Caco-2 (cell line): ENCODE measurements at regions not wholly inside any gene's neighbourhood (a gene's known extent, or its start where the extent isn't known, plus 50 kb on each side); places are given as distances from the start of the nearest gene placed in this dataset.

Experiments
- BruUV-seq: library from RNA; stranded (reverse); fragments of 400-500 nt; replicated peaks from 2 replicates; lab custom pipeline; 2021; lab: Mats Ljungman, UMichigan
- CTCF ChIA-PET: fragments of 300-600 bp; sonication (Branson Sonifier 250); formaldehyde crosslinking; loops from one replicate; lab custom pipeline; 2022; ENCODE audit warnings: antibody characterized with exemption; lab: Charles Lee
- POLR2A ChIA-PET: fragments of 300-600 bp; sonication (Branson Sonifier 250); formaldehyde crosslinking; loops from one replicate; lab custom pipeline; 2022; ENCODE audit warnings: antibody characterized with exemption; lab: Charles Lee
- DNase-seq, 2 experiments: peaks; one replicate each; pipeline versions ENCODE4 v3.0.0 to v3.0.0-alpha.2; 2020 to 2022
- H3K27me3 ChIP-seq: replicated peaks from 2 replicates; pipeline ENCODE4 v1.6.0; 2011; ENCODE audit warnings: low read length; ENCODE audit not compliant: control insufficient read depth, insufficient read depth
- H3K36me3 ChIP-seq: 2 replicates; pipeline ENCODE4 v1.5.1; 2011; ENCODE audit warnings: low read length; ENCODE audit not compliant: control insufficient read depth, insufficient read depth
- H3K4me1 ChIP-seq: fragments of 250-450 bp; sonication (Bioruptor Pico); 2 replicates; pipeline ENCODE4 v1.5.1; 2020; ENCODE audit warnings: mild to moderate bottlenecking
- H3K4me3 ChIP-seq: 2 replicates; pipeline ENCODE4 v1.5.1; 2011; ENCODE audit warnings: low read depth, mild to moderate bottlenecking, control low read depth, low read length
- H3K9me3 ChIP-seq: fragments of 250-450 bp; sonication (Bioruptor Pico); 2 replicates; pipeline ENCODE4 v1.5.1; 2020; ENCODE audit warnings: mild to moderate bottlenecking, moderate library complexity
- H3K27ac Mint-ChIP-seq: one replicate; pipeline ENCODE4 v1.8.0; 2022; ENCODE audit warnings: mixed read lengths; ENCODE audit not compliant: unreplicated experiment
- H3K27me3 Mint-ChIP-seq: one replicate; pipeline ENCODE4 v1.8.0; 2022; ENCODE audit warnings: mixed read lengths; ENCODE audit not compliant: insufficient read depth, unreplicated experiment
- H3K36me3 Mint-ChIP-seq: one replicate; pipeline ENCODE4 v1.8.0; 2022; ENCODE audit warnings: mild to moderate bottlenecking, mixed read lengths; ENCODE audit not compliant: insufficient read depth, unreplicated experiment
- H3K4me1 Mint-ChIP-seq: one replicate; pipeline ENCODE4 v1.8.0; 2022; ENCODE audit warnings: low read depth, mixed read lengths; ENCODE audit not compliant: unreplicated experiment
- H3K4me3 Mint-ChIP-seq: one replicate; pipeline ENCODE4 v1.8.0; 2022; ENCODE audit warnings: mild to moderate bottlenecking, moderate library complexity, mixed read lengths; ENCODE audit not compliant: unreplicated experiment
- H3K9me3 Mint-ChIP-seq: one replicate; pipeline ENCODE4 v1.8.0; 2022; ENCODE audit warnings: mixed read lengths; ENCODE audit not compliant: unreplicated experiment
- CTCF ChIP-seq, 2 experiments: fragments of 200-600 bp in 1 of 2; IDR thresholded peaks; 1 replicate in 1 of 2; 2 replicates in 1 of 2; pipeline versions ENCODE4 v1.5.1 to v1.8.0; 2011 to 2022; ENCODE audit warnings: antibody characterized with exemption in 1 of 2, control low read depth in 1 of 2, inconsistent platforms in 1 of 2, low read depth in 1 of 2, low read length in 1 of 2, mild to moderate bottlenecking in 1 of 2, moderate library complexity in 1 of 2; ENCODE audit not compliant: insufficient read depth in 1 of 2, severe bottlenecking in 1 of 2, unreplicated experiment in 1 of 2
- intact Hi-C: fragments of 100-400 bp; cut with micrococcal nuclease; formaldehyde crosslinking; loops from one replicate; pipeline ENCODE4 v1.10.0; 2022; ENCODE audit not compliant: unreplicated experiment

DNA sequence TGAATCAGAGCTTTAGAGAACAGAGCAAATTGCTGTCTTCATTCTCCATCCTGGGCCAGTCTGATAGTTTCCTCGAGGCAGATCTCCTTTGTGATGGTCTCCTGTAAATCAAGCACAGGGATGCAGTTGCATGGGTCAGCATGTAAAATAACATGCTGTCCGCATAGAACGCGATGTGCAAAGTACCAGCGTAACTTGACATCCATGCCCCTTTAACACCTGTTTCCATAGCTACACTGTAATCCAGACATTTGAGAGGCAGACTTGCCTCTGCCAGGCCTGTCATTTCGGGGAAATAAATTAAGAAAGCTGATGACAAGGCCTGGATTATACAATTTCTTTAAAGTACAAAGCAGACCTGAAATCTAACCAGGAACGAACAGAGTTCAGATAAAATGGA, 413.5 kb downstream of the TLE4 start:
- BruUV-seq, result no TSS peak
- Mint-ChIP-seq H3K36me3 (no peaks in the 10 kb centered on the region), H3K4me1 (no peaks in the 10 kb centered on the region), H3K27ac (no peak overlapping the region), H3K4me3 (no peak overlapping the region), H3K27me3 (no peaks in the 10 kb centered on the region), H3K9me3 (no peaks in the 10 kb centered on the region)
- no peak for TF ChIP-seq CTCF (IDR thresholded peaks at IDR 0.05; ENCODE audit: insufficient read depth in 1 of 2, low read depth in 1 of 2, low read length in 1 of 2, severe bottlenecking in 1 of 2, unreplicated experiment in 1 of 2)
- H3K4me1 ChIP-seq, result no peaks in the 10 kb centered on the region
- no peak for DNase-seq
- no peaks in the 10 kb centered on the region for H3K27me3 ChIP-seq
- CTCF ChIA-PET, result no interaction called here
- intact Hi-C loops, result no loop called here
- no peak overlapping the region for H3K4me3 ChIP-seq
- POLR2A ChIA-PET, result no interaction called here
- H3K9me3 ChIP-seq, result no peaks in the 10 kb centered on the region
- H3K36me3 ChIP-seq, result no peaks in the 10 kb centered on the region

DNA sequence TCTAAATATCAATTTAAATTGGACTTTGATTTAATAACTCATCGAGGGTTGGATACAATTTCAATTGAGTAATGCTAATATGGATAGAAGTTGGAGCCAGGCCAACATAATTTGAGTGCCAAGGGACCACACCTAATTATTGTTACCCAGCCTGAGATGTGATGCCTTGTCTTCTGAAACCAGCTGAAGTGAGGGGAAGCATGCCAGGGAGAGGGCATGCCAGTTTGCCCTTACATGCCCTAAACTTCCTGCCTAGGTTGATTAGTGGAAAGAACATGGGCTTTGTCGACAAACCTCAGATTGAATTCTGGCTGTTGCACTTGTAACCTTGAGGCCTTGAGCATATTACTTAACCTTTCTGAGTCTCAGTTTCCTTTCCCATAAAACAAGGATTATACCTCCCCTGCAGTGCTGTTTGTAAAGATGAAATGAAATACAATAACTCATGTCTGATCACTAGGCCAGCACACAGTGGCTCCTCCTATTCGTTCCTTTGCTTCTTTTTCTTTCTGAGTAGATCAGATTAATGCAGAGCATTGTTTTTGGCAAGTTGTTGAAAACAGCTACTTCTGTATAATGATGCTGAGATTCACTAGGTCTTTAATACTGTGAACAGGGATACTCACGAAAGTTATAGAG, 412.8 kb downstream of the TLE4 start:
- no TSS peak for BruUV-seq
- Histone ChIP-seq H3K9me3 (no peaks in the 10 kb centered on the region), H3K4me1 (no peaks in the 10 kb centered on the region), H3K36me3 (no peaks in the 10 kb centered on the region), H3K4me3 (no peak overlapping the region), H3K27me3 (no peaks in the 10 kb centered on the region)
- Mint-ChIP-seq H3K27me3 (no peaks in the 10 kb centered on the region), H3K27ac (no peak overlapping the region), H3K4me3 (no peak overlapping the region), H3K4me1 (no peaks in the 10 kb centered on the region), H3K9me3 (no peaks in the 10 kb centered on the region), H3K36me3 (no peaks in the 10 kb centered on the region)
- POLR2A ChIA-PET, result no interaction called here
- intact Hi-C loops, result no loop called here
- CTCF ChIA-PET, result no interaction called here
- DNase-seq, result no peak
- no peak for TF ChIP-seq CTCF (IDR thresholded peaks at IDR 0.05; ENCODE audit: insufficient read depth in 1 of 2, low read depth in 1 of 2, low read length in 1 of 2, severe bottlenecking in 1 of 2, unreplicated experiment in 1 of 2)

GRCh38 chr9:79980432-79980831, 408.7 kb downstream of the TLE4 start:
- H3K4me3 ChIP-seq, result no peak overlapping the region
- H3K36me3 ChIP-seq, result no peaks in the 10 kb centered on the region
- no peak for DNase-seq
- no peaks in the 10 kb centered on the region for H3K9me3 ChIP-seq
- ChIA-PET POLR2A (no interaction called here), CTCF (no interaction called here)
- H3K4me3 Mint-ChIP-seq, result no peak overlapping the region
- H3K27ac Mint-ChIP-seq, result no peak overlapping the region
- no TSS peak for BruUV-seq
- intact Hi-C loops, result no loop called here
- no peaks in the 10 kb centered on the region for H3K4me1 ChIP-seq
- no peak for TF ChIP-seq CTCF (IDR thresholded peaks at IDR 0.05; ENCODE audit: insufficient read depth in 1 of 2, low read depth in 1 of 2, low read length in 1 of 2, severe bottlenecking in 1 of 2, unreplicated experiment in 1 of 2)
- H3K36me3 Mint-ChIP-seq, result no peaks in the 10 kb centered on the region
- H3K9me3 Mint-ChIP-seq, result no peaks in the 10 kb centered on the region
- no peaks in the 10 kb centered on the region for H3K27me3 Mint-ChIP-seq
- H3K4me1 Mint-ChIP-seq, result no peaks in the 10 kb centered on the region
- no peaks in the 10 kb centered on the region for H3K27me3 ChIP-seq
